ENCODE measurements at regions not wholly inside any gene's neighbourhood (a gene's known extent, or its start where the extent isn't known, plus 50 kb on each side); places are given as distances from the start of the nearest gene placed in this dataset.

GRCh38 chr1:29488794-29489311 lies 252.5 kb downstream of the PTPRU start:
- no TSS peak for BruUV-seq (replicated peaks)
- CTCF ChIA-PET: no interaction called here
- intact Hi-C loops (cut with micrococcal nuclease): no loop called here

More at GRCh38 chr1:29488794-29489311, 252.5 kb downstream of the PTPRU start:
- Histone ChIP-seq H3K9me3 (ENCODE audit: control insufficient read depth in 1 of 2, insufficient read depth in 1 of 2, low read depth in 1 of 2, low read length in 2 of 2) (no peaks in the 10 kb centered on the region), H3K9ac (ENCODE audit: low read length) (no peak overlapping the region), H3K4me3 (replicated peaks in 1 of 2; ENCODE audit: low read depth in 1 of 2, low read length in 2 of 2) (no peak overlapping the region), H3K79me2 (ENCODE audit: insufficient read depth, low read length) (no peaks in the 10 kb centered on the region), H4K20me1 (ENCODE audit: insufficient read depth) (no peaks in the 10 kb centered on the region), H3K4me1 (ENCODE audit: control insufficient read depth in 1 of 2, insufficient read depth in 2 of 2, low read length in 2 of 2) (no peaks in the 10 kb centered on the region), H2AFZ (ENCODE audit: low read depth, low read length, poor library complexity, severe bottlenecking) (no peak overlapping the region), H3K9me2 (ENCODE audit: insufficient read depth) (no peaks in the 10 kb centered on the region), H3K36me3 (ENCODE audit: control insufficient read depth in 1 of 2, insufficient read depth in 2 of 2, low read length in 2 of 2) (no peaks in the 10 kb centered on the region), H3K4me2 (ENCODE audit: low read length) (no peak overlapping the region), H3K27ac (ENCODE audit: low read depth, low read length) (no peak overlapping the region), H3K27me3 (ENCODE audit: insufficient read depth, low read length) (no peaks in the 10 kb centered on the region)
- ATAC-seq: no peak
- TF ChIP-seq SIN3A (IDR thresholded peaks at IDR 0.05; ENCODE audit: low read depth): no peak
- TF ChIP-seq MAX (IDR thresholded peaks at IDR 0.05): no peak
- no peak for TF ChIP-seq SRF (IDR thresholded peaks at IDR 0.05; ENCODE audit: low read depth)
- no peak for TF ChIP-seq ATF3 (IDR thresholded peaks at IDR 0.05)
- TF ChIP-seq CTCF (IDR thresholded peaks at IDR 0.05 in 2 of 3, conservative IDR thresholded peaks at IDR 0.05 in 1 of 3; ENCODE audit: borderline replicate concordance in 1 of 3, insufficient read depth in 1 of 3, low read depth in 2 of 3, low read length in 2 of 3): no peak
- no peak for TF ChIP-seq REST (IDR thresholded peaks at IDR 0.05; ENCODE audit: low read depth)
- TF ChIP-seq POLR2AphosphoS5 (IDR thresholded peaks at IDR 0.05; ENCODE audit: low read depth, low read length): no peak
- TF ChIP-seq EZH2phosphoT487 (IDR thresholded peaks at IDR 0.05; ENCODE audit: borderline replicate concordance): no peak
- no peak for TF ChIP-seq POLR2A (IDR thresholded peaks at IDR 0.05; ENCODE audit: borderline replicate concordance, extremely low read depth, insufficient read depth, insufficient read length)
- TF ChIP-seq YY1 (IDR thresholded peaks at IDR 0.05; ENCODE audit: extremely low read depth, insufficient replicate concordance, low read depth, low read length): no peak
- TF ChIP-seq TCF7L2 (IDR thresholded peaks at IDR 0.05; ENCODE audit: borderline replicate concordance, extremely low read depth, insufficient read depth, insufficient read length): no peak
- no peak for TF ChIP-seq FOSL1 (IDR thresholded peaks at IDR 0.05; ENCODE audit: low read depth)
- no peak for TF ChIP-seq ELF1 (IDR thresholded peaks at IDR 0.05; ENCODE audit: borderline replicate concordance, low read depth)
- TF ChIP-seq ZFX (IDR thresholded peaks at IDR 0.05): no peak
- ChIA-PET RAD21 (ENCODE audit: low non-redundant PET in 1 of 2, low total read pairs in 2 of 2, uncharacterized antibody in 2 of 2, unreplicated experiment in 2 of 2) (no interaction called here), POLR2A (no interaction called here)
- DNase-seq (ENCODE audit: low read depth, low spot score): no peak

All from HCT116 (cell line).